HL-60 (cell line): ENCODE measurements at regions not wholly inside any gene's neighbourhood (a gene's known extent, or its start where the extent isn't known, plus 50 kb on each side); places are given as distances from the start of the nearest gene placed in this dataset.

Experiments
- POLR2AphosphoS5 ChIP-seq: IDR thresholded peaks from 2 replicates; pipeline ENCODE4 v1.6.1; 2012; ENCODE audit warnings: low read depth
- SPI1 ChIP-seq: IDR thresholded peaks from 2 replicates; pipeline ENCODE4 v1.6.1; 2012; ENCODE audit warnings: low read depth, mild to moderate bottlenecking, borderline replicate concordance
- TF ChIP-seq, protein P1 (sequence below): IDR thresholded peaks from one replicate; pipeline ENCODE4 v1.5.1; 2011; ENCODE audit warnings: low read length, control low read depth, inconsistent platforms; ENCODE audit not compliant: insufficient read depth
- TF ChIP-seq, protein P2 (sequence below): IDR thresholded peaks from 2 replicates; pipeline ENCODE4 v1.6.1; 2012; ENCODE audit warnings: low read depth; ENCODE audit not compliant: insufficient replicate concordance

DNA sequence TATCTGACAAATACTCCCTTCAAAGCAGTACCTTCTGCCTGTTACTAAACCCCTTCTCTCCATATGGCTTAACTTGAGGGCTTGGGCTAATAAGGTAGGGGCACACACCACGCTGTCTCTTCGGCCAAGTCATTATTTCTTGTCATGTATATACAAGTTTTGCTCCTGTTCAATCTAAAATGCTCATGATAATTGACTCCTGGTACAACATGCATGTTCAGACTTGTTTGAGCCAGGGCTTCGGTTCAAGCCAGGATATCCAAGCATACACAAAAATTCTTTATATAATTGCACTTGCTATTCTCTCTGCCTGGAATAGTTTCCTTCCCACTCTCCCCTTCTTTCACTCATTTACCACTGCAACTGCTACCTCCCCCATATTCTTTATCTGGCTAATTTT, 756.0 kb upstream of the C9orf72 start:
- no peak for TF ChIP-seq POLR2AphosphoS5
- TF ChIP-seq, protein P1, sequence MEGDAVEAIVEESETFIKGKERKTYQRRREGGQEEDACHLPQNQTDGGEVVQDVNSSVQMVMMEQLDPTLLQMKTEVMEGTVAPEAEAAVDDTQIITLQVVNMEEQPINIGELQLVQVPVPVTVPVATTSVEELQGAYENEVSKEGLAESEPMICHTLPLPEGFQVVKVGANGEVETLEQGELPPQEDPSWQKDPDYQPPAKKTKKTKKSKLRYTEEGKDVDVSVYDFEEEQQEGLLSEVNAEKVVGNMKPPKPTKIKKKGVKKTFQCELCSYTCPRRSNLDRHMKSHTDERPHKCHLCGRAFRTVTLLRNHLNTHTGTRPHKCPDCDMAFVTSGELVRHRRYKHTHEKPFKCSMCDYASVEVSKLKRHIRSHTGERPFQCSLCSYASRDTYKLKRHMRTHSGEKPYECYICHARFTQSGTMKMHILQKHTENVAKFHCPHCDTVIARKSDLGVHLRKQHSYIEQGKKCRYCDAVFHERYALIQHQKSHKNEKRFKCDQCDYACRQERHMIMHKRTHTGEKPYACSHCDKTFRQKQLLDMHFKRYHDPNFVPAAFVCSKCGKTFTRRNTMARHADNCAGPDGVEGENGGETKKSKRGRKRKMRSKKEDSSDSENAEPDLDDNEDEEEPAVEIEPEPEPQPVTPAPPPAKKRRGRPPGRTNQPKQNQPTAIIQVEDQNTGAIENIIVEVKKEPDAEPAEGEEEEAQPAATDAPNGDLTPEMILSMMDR = no peak
- TF ChIP-seq, protein P2, sequence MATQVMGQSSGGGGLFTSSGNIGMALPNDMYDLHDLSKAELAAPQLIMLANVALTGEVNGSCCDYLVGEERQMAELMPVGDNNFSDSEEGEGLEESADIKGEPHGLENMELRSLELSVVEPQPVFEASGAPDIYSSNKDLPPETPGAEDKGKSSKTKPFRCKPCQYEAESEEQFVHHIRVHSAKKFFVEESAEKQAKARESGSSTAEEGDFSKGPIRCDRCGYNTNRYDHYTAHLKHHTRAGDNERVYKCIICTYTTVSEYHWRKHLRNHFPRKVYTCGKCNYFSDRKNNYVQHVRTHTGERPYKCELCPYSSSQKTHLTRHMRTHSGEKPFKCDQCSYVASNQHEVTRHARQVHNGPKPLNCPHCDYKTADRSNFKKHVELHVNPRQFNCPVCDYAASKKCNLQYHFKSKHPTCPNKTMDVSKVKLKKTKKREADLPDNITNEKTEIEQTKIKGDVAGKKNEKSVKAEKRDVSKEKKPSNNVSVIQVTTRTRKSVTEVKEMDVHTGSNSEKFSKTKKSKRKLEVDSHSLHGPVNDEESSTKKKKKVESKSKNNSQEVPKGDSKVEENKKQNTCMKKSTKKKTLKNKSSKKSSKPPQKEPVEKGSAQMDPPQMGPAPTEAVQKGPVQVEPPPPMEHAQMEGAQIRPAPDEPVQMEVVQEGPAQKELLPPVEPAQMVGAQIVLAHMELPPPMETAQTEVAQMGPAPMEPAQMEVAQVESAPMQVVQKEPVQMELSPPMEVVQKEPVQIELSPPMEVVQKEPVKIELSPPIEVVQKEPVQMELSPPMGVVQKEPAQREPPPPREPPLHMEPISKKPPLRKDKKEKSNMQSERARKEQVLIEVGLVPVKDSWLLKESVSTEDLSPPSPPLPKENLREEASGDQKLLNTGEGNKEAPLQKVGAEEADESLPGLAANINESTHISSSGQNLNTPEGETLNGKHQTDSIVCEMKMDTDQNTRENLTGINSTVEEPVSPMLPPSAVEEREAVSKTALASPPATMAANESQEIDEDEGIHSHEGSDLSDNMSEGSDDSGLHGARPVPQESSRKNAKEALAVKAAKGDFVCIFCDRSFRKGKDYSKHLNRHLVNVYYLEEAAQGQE = no peak
- no peak for TF ChIP-seq SPI1
